HepG2 (cell line): ENCODE measurements at regions not wholly inside any gene's neighbourhood (a gene's known extent, or its start where the extent isn't known, plus 50 kb on each side); places are given as distances from the start of the nearest gene placed in this dataset.

ENCODE experiments used
- ARNT ChIP-seq: fragments of 450-650 bp; IDR thresholded peaks from 2 replicates; pipeline ENCODE4 v1.6.1; 2017
- MAFK ChIP-seq, 2 experiments: IDR thresholded peaks in 1 of 2; conservative IDR thresholded peaks in 1 of 2; 2 replicates each; pipeline ENCODE4 v1.6.1; 2011; ENCODE audit warnings: improper control_type of control experiment in 2 of 2, low read length in 2 of 2
- MAZ ChIP-seq, 2 experiments: sonication (generic) in 1 of 2; formaldehyde crosslinking in 1 of 2; IDR thresholded peaks; 2 replicates each; pipeline versions ENCODE4 v1.5.0 to v1.6.1; 2012 to 2020; ENCODE audit warnings: low read depth in 2 of 2, mild to moderate bottlenecking in 2 of 2, borderline replicate concordance in 1 of 2, improper control_type of control experiment in 1 of 2, low read length in 1 of 2, missing genetic modification reagents in 1 of 2, moderate library complexity in 1 of 2
- PLSCR1 ChIP-seq: sonication (generic); formaldehyde crosslinking; IDR thresholded peaks from 2 replicates; pipeline ENCODE4 v1.5.0; 2020; ENCODE audit warnings: missing genetic modification reagents, mild to moderate bottlenecking, borderline replicate concordance
- PRDM10 ChIP-seq: sonication (generic); formaldehyde crosslinking; IDR thresholded peaks from 2 replicates; pipeline ENCODE4 v1.4.0; 2020; ENCODE audit warnings: low read depth, missing genetic modification reagents
- PRDM15 ChIP-seq: sonication (generic); formaldehyde crosslinking; IDR thresholded peaks from 2 replicates; pipeline ENCODE4 v1.4.0; 2020; ENCODE audit warnings: missing genetic modification reagents
- ZNF607 ChIP-seq: sonication (generic); formaldehyde crosslinking; IDR thresholded peaks from 2 replicates; pipeline ENCODE4 v1.5.1; 2020; ENCODE audit warnings: missing genetic modification reagents, mild to moderate bottlenecking, borderline replicate concordance
- ZNF609 ChIP-seq: sonication (generic); formaldehyde crosslinking; IDR thresholded peaks from 2 replicates; pipeline ENCODE4 v1.4.0; 2020; ENCODE audit warnings: mild to moderate bottlenecking, missing genetic modification reagents, borderline replicate concordance
- ZNF639 ChIP-seq: conservative IDR thresholded peaks from 2 replicates; pipeline ENCODE4 v1.6.1; 2018; ENCODE audit warnings: missing genetic modification reagents

- TF ChIP-seq ZNF607 (CRISPR knock-in tag) (no peak), MAFK (conservative IDR thresholded peaks at IDR 0.05 in 1 of 2, IDR thresholded peaks at IDR 0.05 in 1 of 2; ENCODE audit: low read length in 2 of 2) (no peak), ZNF609 (no peak), PRDM10 (CRISPR knock-in tag) (no peak), MAZ (IDR thresholded peaks at IDR 0.05; ENCODE audit: borderline replicate concordance, low read depth, low read length) (no peak), MAZ (CRISPR knock-in tag; IDR thresholded peaks at IDR 0.05; ENCODE audit: low read depth) (no peak), PRDM15 (no peak), PLSCR1 (CRISPR knock-in tag) (no peak), ARNT (no peak), ZNF639 (CRISPR knock-in tag) (no peak)
Observed at GRCh38 chr1:38246955-38247952, 200.7 kb upstream of the POU3F1 start (continued).
